Stimulated activated CD4-positive, alpha-beta T cell treated with anti-CD3 and anti-CD28 coated beads, Interleukin-4, amount 100 ng/mL, for 1 hour (primary cell): ENCODE measurements at regions not wholly inside any gene's neighbourhood (a gene's known extent, or its start where the extent isn't known, plus 50 kb on each side); places are given as distances from the start of the nearest gene placed in this dataset.

Experiments
- DNase-seq: peaks from one replicate; pipeline ENCODE4 v3.0.0-alpha.2; 2020

DNA sequence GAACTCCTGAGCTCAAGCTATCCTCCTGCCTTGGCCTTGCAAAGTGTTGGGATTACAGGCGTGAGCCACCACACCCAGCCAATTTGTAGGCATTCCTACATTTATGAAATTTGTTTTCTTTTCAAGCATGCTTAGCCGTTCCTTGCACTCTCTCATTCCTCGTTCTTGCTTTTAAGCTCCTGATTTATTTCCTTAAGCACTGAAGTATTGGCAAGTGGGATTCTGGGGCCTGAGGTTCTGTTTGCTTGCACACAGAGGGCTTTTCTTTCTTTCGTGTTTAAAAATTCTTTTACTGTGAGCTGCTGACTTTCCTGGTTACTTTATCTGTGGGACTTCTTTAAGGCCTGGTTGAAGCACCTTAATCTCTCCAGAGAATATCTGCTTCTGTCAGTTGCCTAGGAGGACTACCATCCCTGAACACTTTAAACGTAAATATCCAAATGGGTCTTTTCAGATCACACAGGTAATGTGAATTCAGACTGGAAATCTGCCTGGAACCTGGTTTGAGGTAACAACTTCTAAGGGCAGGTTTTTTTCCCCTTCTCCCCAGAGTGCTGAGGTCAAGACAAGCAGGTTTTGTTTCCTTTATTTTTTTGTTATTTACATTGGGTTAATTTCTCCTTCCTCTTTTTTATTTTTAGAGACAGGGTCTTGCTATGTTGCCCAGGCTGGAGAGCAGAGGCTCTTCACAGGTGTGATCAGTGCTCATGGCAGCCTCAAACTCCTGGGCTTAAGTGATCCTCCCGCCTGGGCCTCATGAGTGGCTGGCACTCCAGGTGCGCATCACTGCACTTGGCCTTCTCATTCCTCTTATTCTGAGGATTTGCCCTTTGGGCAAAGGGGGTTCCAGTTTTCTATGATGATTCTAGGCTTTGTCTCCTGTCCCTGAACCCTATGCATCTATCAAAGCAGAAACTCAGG is 102.9 kb downstream of the PFKFB3 start:
- no peak for DNase-seq

DNA sequence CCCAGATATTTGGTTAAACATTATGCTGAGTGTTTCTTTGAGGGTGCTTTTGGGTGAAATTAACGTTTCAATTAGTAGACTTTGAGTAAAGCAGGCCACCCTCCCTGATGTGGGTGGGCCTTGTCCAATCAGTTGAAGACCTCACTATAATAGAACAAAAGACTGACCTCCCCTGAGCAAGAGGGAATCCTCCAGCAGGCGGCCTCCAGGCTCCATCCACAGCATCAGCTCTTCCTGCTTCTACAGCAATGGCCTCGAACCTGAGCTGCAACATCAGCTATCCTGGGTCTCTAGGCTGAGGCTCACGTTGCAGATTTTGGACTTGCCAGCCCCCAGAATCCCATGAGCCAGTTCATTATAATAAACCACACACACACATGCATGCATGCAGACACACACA is 104.2 kb downstream of the PFKFB3 start:
- DNase-seq: no peak

- DNase-seq: no peak
Observed at GRCh38 chr10:6309816-6310215, 107.1 kb downstream of the PFKFB3 start.

DNA sequence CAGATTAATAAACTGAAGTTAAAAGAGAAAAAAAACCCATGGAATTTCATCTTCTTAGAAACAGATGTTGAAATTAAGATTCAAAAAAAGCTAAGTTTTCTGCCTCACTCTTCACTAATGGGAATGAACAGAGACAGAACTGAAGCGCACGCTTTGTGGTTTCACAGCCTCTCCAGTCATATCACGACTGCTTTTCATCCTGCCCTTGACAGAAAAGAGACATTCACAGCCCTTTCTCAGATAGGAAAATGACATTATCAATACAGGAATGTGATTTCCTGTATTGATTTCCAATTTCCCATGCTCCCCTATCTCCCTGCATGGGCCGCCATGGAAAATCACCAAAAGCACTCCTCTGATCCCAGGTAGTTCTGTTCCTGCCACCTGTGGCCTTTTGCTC is 108.2 kb downstream of the PFKFB3 start:
- DNase-seq: no peak

GRCh38 chr10:6311700-6312330 is 109.1 kb downstream of the PFKFB3 start:
- no peak for DNase-seq

GRCh38 chr10:6312636-6313035 is 109.9 kb downstream of the PFKFB3 start:
- no peak for DNase-seq

DNA sequence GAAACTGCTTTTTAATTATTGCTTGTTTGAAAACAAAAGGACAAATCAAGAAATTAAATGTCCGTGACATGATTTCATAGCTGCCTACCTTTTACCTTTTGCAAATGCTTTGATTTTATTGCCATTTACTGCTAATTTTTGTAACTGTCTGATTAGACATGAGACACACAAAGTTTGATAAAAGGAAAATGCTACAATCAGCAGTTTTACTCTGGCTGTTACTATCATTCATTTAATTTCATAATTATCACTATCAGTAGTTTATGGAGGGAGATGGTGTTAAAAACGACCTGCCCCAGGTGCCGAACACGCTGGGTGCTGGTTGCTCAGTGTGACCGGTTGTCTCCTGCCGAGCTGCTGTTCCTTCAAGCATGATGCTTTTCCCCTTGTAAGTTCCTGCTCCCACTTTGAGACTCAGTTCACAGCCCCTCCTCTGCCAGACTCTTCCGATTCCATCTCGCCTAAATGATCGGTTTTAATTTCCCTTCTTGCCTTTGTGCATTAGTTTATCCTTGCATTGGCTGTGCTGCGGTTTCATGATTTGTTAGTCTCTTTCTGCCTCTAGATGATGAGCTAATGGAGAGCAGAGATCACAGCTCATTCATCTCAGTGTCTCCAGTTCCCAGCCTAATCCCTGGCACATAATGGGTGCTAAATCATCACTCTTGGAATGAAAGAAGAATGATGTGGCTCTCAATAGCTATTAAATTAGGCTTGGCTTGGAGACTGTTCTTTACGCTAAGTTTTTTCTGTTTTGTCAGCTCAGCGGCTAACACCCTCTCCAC is 110.6 kb downstream of the PFKFB3 start:
- no peak for DNase-seq

- no peak for DNase-seq
Observed at GRCh38 chr10:6314620-6315205, 112.0 kb downstream of the PFKFB3 start.

- no peak for DNase-seq
Observed at GRCh38 chr10:6319119-6319518, 116.4 kb downstream of the PFKFB3 start.

GRCh38 chr10:6320320-6321010 is 117.7 kb downstream of the PFKFB3 start:
- no peak for DNase-seq

- no peak for DNase-seq
Observed at GRCh38 chr10:6321880-6322279, 119.1 kb downstream of the PFKFB3 start.

DNA sequence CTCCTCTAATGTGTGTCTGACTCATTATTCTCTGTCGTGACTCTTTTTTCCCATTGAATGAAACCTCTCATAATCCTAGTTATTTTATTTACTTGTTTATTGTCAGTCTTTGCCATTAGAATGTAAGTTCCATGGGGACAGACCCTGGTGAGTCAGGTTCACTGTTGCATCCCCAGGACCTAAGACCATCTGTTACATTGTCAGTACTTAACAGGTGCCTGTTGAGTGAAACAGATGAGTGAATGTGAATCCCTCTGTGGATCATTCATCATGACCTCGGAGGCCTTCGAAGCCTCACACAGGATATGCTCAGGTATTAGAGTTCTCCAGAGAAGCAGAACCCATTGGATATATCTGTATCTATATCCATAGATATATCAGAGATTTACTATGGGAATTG is 120.1 kb downstream of the PFKFB3 start:
- DNase-seq: no peak

DNA sequence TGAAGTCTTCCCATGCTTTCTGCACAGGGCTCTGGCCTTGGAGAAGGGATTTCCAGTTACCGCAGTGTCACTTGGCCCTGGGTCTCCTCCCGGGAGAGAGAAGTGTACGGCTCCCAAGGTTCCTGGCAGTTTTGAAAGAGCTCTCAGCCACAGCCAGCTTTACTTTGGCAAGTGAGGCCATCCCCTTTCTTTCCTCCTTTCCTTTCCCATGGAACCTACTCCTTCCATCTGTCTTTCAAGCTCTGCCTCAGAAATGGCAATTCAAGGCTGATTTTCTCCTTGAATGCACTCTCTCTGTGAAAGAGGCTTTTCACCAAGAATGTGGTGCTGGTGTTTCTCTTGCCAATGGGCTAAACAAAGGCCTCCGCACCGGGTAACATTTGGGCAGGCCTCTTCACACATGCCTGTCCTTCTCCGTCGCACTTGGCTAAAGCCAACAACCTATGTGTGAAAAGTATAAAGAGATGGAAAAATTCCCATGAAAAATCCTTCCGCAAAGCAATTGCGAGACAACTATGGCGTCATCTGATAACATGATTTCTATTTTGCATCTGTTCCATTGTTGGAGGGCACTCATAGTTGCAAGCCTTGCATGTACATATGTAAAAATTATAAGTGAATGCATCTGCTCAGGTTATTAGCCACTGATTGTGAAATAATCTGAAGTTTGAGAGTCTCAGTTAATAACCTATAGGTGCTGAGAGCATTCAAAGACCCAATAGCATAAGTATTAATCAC is 125.4 kb downstream of the PFKFB3 start:
- no peak for DNase-seq

GRCh38 chr10:6328699-6329423 is 126.1 kb downstream of the PFKFB3 start:
- DNase-seq: no peak

GRCh38 chr10:6333086-6333485 is 130.4 kb downstream of the PFKFB3 start:
- DNase-seq: no peak

GRCh38 chr10:6333973-6334372 is 131.2 kb downstream of the PFKFB3 start:
- DNase-seq: no peak

- no peak for DNase-seq
Observed at GRCh38 chr10:6336016-6336415, 133.3 kb downstream of the PFKFB3 start.

DNA sequence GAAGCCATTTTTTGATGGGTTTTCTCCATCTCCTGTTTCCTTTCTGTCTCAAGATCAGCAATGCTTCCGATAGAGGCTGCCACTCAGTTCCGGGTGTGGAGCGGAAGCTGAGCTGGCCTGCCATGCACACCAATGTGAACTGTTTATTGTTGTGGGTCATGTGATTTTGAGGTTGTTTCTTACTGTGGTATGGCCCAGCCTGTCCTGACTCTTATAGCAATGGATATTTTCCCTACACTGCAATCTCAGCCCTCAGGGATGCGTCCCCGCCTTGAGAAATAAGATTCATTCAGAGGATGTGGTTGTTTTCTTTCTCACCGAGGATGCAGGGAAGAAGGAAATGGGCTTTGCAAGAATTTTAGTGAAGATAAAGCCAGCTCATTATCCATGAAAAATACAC is 134.7 kb downstream of the PFKFB3 start:
- DNase-seq: no peak

DNA sequence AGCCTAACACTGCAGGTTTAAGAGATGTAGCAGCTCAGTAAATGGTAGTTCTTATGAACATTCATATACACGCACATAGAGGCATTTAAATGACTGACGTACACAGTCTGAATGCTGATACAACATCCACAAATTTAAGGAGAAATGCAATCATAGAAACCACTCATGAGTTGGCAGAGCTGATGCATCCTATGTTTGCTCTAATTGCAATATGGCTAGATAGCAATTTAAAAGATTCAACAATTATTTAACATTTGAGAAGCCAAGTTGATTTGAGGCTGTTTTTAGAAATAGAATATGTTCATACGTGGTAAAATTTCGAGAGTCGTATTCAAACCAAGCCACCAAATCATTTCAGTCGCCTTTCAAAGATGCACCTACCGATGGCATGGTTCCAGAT is 135.6 kb downstream of the PFKFB3 start:
- no peak for DNase-seq

- DNase-seq: no peak
Observed at GRCh38 chr10:6339891-6340290, 137.2 kb downstream of the PFKFB3 start.

DNA sequence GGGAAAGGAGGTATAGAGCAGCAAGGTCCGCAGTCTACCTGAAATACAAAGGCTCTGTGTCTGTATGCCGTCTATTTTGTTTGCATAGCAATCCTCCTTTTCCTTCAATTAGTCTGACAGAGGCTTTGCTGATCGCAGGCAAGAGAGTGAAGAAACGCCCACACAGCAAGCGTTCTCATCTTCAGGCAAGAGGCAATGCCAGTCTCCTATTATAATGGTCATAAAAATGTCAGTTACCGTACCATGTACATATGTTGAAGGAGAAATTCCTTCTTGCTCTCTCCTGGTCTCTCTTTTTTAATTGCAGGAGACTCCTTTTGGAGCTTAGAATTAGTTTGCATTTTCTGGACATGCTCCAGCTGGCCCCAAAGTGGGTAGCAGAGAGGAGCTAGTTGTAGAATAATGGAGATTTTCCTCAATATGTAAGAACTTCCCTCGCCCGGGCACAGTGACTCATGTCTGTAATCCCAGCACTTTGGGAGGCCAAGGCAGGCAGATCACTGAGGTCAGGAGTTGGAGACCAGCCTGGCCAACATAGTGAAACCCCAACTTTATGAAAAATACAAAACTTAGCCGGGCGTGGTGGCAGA is 139.5 kb downstream of the PFKFB3 start:
- DNase-seq: no peak
